ENCODE measurements at regions not wholly inside any gene's neighbourhood (a gene's known extent, or its start where the extent isn't known, plus 50 kb on each side); places are given as distances from the start of the nearest gene placed in this dataset.

DNA sequence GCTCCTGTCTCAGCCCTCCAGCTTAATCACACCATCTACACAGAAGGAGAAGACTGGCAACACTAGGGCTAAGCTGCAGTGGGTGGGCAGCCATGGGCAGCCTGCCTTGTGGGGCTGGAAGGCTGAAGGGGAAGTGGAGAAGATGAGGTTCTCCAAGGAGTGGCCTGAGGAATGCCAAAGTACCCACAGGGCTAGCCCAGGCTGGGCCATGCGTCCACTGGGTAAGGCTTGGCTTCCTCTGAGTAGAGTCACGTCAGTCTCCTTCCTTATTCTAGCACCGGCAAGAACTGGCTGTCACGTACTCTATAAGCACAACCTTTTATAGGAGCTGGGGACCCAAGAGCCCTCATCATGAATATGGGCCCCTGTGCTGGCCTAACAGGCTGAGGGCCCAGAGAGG, 110.6 kb upstream of the SIRPA start:
- DNase-seq = no peak

- no peak for DNase-seq
Observed at GRCh38 chr20:1783245-1783644, 112.0 kb upstream of the SIRPA start.

- no peak for DNase-seq
Observed at GRCh38 chr20:1782181-1782580, 113.0 kb upstream of the SIRPA start.

DNA sequence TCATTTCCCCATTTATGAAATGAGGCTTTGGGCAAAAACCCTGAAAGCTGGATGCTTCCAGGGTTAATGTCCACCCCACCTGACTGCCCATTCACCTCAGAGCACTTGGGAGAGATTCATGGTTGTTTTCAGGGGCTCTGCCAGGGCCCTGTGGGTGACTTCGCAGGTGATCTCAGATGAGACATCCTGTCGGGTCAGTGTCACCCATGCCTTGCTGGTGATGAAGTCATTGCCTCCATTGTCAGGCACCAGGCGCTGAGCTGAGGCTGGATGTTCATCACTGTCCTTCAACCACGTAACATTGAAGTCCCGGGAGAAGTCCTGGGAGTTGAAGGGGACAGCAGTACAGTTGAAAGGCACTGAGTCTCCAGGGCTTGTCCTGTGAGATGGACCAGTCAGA, 115.6 kb upstream of the SIRPA start:
- no peak for DNase-seq

GRCh38 chr20:1778338-1778737, 116.9 kb upstream of the SIRPA start:
- no peak for DNase-seq

DNA sequence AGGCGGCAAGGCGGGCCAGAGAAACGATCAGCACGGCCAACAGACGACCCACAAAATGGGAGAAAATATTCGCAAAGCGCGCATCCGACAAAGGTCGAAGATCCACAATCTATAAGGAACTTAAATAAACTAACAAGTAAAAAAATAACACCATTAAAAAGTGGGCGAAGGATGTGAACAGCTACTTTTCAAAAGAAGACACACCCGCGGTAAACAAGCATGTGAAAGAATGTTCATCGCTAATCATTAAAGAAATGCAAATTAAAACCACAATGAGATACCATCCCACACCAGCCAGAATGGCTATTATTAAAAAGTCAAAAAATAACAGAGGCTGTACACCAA, 117.8 kb upstream of the SIRPA start:
- DNase-seq = no peak

DNA sequence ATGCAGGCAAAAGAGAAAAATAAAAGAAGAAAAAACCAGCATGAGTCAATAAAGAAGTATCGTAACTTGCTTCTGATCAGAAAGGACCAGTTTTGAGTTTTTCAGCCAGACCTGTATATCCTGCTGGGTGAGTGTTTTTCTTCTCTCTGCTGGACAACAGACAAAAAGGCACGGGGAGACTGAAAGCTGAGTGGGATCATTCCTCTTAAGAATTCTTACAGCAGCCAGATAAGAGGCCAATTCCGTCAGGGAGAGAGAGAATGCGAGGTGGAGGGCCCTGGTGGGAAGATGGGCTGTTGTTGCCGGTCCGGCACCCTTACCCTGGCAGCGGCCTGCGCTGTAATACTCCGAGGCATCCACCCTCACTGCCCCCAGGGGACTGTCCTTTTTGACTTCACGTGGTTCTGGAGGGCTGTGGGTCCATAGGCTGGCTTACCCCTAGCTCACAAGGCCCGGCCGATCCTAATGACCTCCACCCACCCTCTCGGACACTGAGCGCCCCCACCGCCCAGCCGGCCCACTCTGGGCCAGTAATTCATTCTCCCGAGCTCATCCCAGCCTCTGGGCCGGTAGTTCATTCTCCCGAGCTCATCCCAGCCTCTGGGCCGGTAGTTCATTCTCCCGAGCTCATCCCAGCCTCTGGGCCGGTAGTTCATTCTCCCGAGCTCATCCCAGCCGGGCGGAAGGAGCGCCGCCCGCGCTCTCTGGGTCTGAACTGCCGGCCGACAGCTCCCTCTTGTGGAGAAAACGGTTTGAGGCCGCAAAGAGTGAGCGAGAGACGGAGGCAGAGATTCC, 118.3 kb upstream of the SIRPA start:
- DNase-seq = peak; percentile 88

DNA sequence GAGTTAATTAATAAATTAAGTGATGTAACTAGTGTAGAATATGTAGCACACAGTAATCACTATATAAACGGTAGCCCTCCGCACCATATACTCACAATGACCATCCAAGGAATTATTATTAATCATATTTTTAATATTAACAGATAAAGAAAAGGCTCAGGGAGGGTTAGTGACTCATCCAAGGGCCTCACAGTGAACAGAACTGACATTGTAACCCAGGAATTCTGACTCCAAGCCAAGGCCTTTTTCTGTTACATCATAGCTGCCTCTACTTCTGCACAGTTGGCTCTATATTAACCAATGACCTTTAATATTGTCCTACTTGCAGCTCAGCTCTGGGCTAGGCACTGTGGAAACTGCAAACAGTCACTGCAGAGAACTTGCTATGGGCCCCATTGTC, 117.5 kb upstream of the SIRPG start:
- DNase-seq = no peak

DNA sequence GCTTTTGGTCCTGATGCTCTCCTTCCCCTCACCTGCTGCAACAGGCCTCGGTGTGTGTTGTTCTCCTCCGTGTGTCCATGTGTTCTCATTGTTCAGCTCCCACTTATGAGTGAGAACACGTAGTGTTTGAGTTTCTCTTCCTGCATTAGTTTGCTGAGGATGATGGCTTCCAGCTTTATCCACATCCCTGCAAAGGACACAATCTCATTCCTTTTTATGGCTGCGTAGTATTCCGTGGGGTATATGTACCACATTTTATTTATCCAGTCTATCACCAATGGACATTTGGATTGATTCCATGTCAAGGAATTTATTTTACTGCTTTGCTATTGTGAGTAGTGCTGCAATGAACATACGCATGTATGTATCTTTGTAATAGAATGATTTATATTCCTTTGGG, 116.9 kb upstream of the SIRPG start:
- DNase-seq = no peak

DNA sequence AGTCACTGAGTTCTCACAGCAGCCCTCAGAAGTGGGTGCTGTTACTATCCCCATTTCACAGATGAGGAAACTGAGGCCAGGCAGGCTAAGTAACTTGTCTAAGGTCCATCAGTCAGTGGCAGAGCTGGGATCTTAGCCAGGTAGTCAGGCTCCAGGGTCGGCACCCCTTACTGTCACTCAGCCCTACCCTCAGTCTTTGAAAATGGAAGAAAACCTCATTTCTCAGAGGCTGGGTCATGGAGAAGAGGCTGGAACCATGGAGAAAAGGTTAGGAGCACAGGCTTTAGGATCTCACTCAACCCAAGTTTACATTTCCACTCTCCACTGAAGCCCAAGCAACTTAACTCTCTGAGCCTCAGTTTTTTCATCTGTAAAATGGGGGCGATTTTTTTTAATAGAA, 116.2 kb upstream of the SIRPG start:
- no peak for DNase-seq

DNA sequence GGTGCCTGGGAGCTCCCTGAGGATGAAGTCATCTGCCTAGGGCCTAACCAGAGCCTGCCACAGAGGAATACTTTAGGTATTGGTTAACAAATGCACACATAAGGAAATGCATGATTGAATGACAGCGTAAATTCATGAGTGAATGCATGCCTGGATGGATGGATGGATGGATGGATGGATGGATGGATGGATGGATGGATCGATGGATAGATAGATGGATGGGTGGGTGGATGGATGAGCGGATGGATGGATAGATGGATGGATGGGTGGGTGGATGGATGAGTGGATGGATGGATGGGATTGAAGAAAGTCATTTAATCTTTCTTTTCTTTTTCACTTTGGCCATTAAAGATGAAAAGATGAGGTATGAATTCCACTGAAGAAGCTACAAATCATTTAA, 111.9 kb upstream of the SIRPG start:
- DNase-seq = no peak

DNA sequence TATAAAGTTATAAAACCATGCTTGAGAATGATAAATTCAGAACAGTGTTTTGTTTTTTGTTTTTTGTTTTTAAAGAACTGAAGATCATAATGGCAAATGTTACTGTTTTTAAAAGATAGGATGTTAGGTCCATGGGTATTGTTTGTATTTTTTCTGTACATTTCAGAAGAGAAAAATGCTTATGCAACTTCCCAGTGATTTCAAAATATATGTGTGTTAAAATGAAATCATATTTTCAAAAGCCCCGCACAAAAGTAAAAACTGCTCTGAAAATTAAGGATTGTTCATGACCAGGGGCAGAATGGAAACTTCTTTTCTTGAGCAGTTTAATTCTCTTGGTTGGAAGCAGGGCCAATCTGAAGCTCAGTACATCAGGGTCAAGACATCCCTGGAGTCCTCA, 109.2 kb upstream of the SIRPG start:
- DNase-seq = no peak

DNA sequence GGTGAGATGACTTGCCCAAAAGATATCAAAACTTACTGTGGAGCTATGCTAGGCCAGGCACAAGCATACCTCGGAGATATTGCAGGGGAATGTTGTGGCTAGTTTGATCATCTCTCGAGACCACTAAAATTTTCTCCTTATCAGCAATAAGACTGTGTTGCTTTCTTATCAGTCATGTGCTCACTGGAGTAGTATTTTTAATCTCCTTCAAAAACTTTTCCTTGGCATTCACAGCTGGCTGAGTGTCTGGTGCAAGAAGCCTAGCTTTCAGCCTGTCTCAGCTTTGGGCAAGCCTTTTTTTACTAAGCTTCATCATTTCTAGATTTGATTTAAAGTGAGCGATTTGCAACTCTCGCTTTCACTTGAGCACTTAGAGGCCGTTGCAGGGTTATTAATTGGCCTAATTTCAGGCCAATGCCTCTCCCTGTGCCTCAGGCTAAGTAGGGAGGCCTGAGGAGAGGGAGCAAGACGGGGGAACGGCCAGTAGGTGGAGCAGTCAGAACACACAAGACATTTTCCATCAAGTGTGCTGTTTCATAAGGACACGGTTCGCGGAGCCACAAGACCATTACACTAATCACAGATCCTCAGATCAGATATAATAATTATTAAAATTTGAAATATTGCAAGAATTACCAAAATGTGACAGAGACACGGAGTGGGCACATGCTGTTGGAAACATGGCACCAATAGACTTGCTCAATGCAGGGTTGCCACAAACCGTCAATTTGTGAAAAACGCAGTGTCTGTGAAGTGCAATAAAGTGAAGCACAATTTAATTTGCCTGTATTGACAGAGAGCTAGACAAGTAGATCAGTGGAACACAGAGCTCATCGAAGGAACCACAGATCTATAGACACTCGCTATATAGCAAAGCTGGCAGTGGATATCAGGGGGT, 106.8 kb upstream of the SIRPG start:
- peak; percentile 91 for DNase-seq

DNA sequence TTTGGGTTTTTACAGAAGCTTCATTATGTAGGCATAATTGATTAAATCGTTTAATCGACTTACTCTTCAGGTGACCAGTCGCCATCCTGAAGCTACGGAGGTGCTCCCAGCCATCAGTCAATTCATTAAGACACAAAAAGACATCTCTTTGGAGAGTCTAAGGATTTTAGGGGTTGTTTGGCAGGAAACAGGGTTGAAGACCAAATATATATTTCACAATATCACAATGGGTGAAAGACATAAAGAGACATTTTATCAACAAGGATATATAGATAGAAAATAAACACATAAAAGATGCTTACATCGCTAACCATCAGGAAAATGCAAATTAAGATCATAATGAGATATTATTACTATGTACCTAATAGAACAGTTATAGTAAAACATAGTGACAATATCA, 104.0 kb upstream of the SIRPG start:
- DNase-seq = no peak

DNA sequence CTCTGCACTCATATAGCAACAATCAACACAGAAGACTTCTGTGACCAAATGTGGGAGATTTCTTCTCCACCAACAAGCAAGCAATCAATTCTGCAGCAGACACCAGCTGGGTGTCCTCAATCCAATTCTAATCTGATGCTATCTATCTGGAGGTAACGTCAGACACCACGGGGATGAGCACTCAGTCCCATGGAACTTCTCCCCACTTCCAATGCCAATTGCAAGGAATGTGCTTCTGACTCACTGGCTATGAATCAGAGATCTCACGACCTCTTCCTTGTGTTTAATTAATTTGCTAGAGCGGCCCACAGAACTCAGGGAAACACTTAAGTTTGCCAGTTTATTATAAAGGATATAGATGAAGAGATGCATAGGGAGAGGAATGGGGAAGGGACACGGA, 103.5 kb upstream of the SIRPG start:
- DNase-seq = no peak

DNA sequence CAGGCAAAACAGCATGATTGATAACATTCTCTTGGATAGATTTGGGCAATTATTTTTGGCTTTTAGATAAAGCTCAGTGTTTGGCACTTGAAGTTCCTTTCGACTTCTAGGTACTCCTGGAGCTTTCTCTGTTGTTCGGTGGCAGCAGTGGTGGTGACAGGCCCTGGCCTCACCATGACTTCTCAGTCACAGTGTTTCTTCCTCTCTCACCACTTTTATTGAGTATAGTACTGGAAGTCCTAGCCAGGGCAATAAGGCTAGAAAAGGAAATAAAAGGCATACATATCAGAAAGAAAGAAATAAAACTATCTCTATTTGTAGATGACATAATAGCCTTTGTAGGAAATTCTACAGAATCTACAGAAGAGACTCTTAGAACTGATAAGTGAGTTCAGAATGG, 101.2 kb upstream of the SIRPG start:
- no peak for DNase-seq

DNA sequence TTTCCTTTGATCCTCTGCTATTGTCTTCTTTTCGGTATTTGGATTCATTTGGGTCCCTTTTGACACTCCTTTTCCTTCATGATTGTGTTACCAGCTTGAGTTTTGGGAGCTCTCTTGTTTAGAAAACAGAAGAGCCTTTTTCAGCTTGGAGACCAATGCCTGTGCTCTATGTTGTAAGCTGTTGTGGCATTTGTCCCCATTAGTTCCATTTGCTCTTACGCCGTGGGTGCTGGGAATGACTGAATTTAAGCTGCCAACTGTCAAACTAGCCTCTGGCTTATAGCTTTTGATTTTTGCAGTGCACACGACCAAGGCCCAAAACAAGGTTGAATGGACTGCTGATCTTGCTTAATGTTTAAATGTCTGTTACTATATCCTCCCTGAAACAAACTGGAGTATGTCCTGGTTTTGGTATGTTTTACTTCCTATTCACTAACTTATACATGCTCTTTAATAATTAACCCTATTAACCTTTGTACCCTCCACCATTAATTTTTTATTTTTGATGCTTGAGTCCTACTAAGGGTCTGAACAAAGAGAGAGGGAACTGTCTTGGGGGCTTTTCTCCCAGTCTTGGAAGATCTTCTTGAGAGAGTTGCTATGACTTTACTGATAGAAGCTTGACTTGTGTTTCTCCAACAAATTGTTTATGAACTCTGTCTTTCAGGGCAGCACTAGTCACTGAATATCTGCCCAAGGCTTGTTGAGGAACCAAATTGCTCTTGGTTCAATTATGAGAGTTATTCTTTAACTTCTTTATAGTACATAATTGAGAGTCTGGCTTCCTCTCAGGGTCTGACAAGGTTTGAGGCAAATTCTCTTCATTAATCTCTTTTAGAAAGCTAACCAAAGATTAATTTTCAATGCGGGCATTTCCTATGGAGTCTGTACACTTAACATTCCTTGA, 100.3 kb upstream of the SIRPG start:
- no peak for DNase-seq

DNA sequence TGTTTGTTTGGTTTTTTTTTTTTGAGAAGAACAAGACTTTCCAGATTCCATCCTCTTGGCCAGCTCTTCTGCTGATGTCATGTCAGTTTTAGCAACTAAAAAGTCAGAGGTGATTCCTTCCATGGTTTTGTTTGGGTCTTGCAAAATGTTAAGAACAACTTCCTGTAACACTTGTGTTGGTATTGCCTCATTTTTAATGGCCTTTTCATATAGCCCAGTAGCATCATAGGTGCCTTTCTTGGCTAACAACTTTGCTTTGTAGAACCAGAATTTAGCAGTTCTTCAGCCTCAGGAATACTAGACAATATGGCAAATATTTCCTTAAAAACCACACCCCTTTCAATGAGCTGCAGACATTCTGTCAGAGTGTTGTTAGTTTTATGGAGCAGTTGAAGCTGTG, 99.5 kb upstream of the SIRPG start:
- peak; percentile 55 for DNase-seq

DNA sequence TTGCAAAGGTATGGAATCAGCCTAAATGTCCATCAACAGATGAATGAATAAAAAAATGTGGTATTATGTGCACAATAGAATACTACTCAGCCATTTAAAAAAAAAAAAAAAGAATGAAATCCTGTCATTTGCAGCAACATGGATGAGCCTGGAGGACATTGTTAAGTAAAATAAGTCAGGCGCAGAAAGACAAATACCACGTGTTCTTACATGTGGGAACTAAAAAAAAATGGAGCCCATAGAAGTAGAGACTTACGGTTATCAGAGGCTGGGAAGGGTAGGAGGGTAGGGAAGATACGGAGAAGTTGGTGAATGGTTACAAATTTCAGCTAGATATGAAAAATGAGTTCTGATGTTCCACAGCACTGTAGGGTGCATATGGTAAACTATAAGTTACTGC, 97.2 kb upstream of the SIRPG start:
- DNase-seq = no peak

- DNase-seq = no peak
Observed at GRCh38 chr20:1754306-1754705, 96.7 kb upstream of the SIRPG start.

DNA sequence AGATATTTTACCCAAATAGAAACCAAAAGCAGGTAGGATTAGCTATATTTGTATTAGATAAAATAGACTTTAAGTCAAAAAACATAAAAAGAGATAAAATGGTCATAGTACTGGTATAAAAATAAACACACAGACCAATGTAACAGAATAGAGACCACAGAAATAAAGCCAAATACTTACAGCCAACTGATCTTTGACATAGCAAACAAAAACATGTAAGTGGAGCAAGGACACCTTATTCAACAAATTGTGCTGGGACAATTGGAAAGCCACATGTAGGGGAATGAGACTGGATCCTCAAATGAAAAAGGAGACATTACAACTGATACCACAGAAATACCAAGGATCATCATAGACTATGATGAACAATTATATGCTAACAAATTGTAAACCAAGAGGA, 94.5 kb upstream of the SIRPG start:
- DNase-seq = no peak

GRCh38 chr20:1748777-1749176, 91.2 kb upstream of the SIRPG start:
- no peak for DNase-seq

- no peak for DNase-seq
Observed at GRCh38 chr20:1747953-1748577, 90.5 kb upstream of the SIRPG start.

Measured in hematopoietic multipotent progenitor cell treated with erythropoietin and hydrocortisone succinate and interleukin-3 and kit ligand, for 4 days (in vitro differentiated cells).